ENCODE measurements at regions not wholly inside any gene's neighbourhood (a gene's known extent, or its start where the extent isn't known, plus 50 kb on each side); places are given as distances from the start of the nearest gene placed in this dataset.

DNA sequence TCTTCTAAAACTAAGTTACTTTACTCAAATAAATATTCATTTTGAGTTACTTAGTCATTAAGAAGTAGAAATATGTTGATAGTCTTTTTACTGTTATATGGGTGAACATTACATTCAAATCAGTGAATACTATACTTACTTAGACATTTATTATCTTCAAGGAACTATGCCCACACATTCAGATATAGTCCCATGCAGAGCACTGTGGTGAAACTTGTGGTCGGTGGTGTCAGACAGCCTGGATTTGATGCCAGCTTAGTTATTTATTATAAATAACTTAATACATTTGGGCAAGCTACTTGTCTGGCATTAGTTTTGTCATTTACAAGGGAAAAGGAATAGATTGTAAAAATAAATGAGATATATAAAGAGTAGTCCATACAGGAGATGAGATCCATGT lies 149.5 kb downstream of the RAP2B start:
- TF ChIP-seq POLR2A (IDR thresholded peaks at IDR 0.05; ENCODE audit: low read depth, low read length) (no peak), POLR2AphosphoS5 (IDR thresholded peaks at IDR 0.05; ENCODE audit: low read depth, low read length) (no peak)
